ENCODE measurements at regions not wholly inside any gene's neighbourhood (a gene's known extent, or its start where the extent isn't known, plus 50 kb on each side); places are given as distances from the start of the nearest gene placed in this dataset.

DNA sequence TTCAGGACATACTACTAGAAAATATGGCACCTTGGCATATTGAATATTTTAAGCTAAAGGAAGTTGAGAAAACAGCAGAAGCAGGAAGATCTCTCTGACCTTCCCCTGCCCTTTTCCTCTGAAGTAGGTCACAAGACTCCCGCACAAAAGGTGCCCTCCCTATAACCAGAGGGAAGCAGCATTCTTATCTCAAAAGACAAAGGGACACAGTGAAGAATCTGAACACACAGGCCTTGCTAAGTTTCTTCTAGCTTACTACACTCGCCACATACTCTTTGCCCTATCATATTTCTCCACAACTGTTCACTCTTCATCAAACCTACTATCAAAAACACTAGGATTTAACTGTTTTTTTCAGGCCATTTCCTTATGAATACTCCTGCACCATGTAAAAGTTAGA, 151.2 kb downstream of the ELOVL4 start:
- no peak overlapping the region for H3K14ac ChIP-seq (replicated peaks; ENCODE audit: low read depth, low read length)
- no peaks in the 10 kb centered on the region for H3K36me3 ChIP-seq (ENCODE audit: control insufficient read depth, insufficient read depth, low read length)
- no peak overlapping the region for H3K4me3 ChIP-seq (ENCODE audit: insufficient read depth, low read depth, low read length)
- no peaks in the 10 kb centered on the region for H4K20me1 ChIP-seq (ENCODE audit: insufficient read depth, low read length)
- no peaks in the 10 kb centered on the region for H3K79me1 ChIP-seq (ENCODE audit: low read depth in 1 of 2, low read length in 2 of 2)
- H2AFZ ChIP-seq (replicated peaks; ENCODE audit: low read length, poor library complexity) = no peak overlapping the region
- DNase-seq (no peak), ATAC-seq (ENCODE audit: low read depth) (no peak)
- no peak overlapping the region for H4K5ac ChIP-seq (ENCODE audit: low read depth, low read length)
- in situ Hi-C loops (cut with MboI; ENCODE audit: low sequenced_read_pairs) = no loop called here
- ChIA-PET POLR2A (ENCODE audit: unreplicated experiment) (no interaction called here), CTCF (no interaction called here)
- H3K23ac ChIP-seq (ENCODE audit: low read depth, low read length) = no peak overlapping the region
- H3K9ac ChIP-seq (ENCODE audit: low read depth, low read length) = no peak overlapping the region
- WGBS, 2 experiments (ENCODE audit: extremely low coverage in 2 of 2, insufficient read length in 1 of 2) = no CpG with 5 or more reads among the region's 2 CpGs
- no peak overlapping the region for H2BK20ac ChIP-seq (ENCODE audit: low read depth, low read length)
- H2BK5ac ChIP-seq (ENCODE audit: low read depth, low read length, poor library complexity, severe bottlenecking) = no peak overlapping the region
- H4K8ac ChIP-seq (ENCODE audit: low read depth in 2 of 2, low read length in 2 of 2) = no peak overlapping the region
- no peak overlapping the region for H3K4me2 ChIP-seq (ENCODE audit: low read depth, low read length)
- no peak overlapping the region for H3K27ac ChIP-seq (ENCODE audit: insufficient read depth, low read length)
- H4K91ac ChIP-seq (ENCODE audit: insufficient read depth, low read depth, low read length) = no peak overlapping the region
- H2BK15ac ChIP-seq (ENCODE audit: low read depth, low read length) = no peak overlapping the region
- dilution Hi-C loops (cut with HindIII; ENCODE audit: low sequenced_read_pairs, unreplicated experiment) = no loop called here
- no peaks in the 10 kb centered on the region for H3K27me3 ChIP-seq (ENCODE audit: control insufficient read depth, insufficient read depth, low read length)
- no peaks in the 10 kb centered on the region for H3K9me1 ChIP-seq (ENCODE audit: insufficient read depth, low read length)
- no peak overlapping the region for H2BK120ac ChIP-seq (ENCODE audit: low read depth, low read length)
- no peak overlapping the region for H3K18ac ChIP-seq (ENCODE audit: low read depth, low read length)
- H3K9me3 ChIP-seq (ENCODE audit: control insufficient read depth, insufficient read depth, low read length) = no peaks in the 10 kb centered on the region
- H2AK9ac ChIP-seq (replicated peaks; ENCODE audit: low read depth, low read length, poor library complexity) = no peak overlapping the region
- intact Hi-C loops (cut with micrococcal nuclease) = no loop called here
- no peak overlapping the region for H2AK5ac ChIP-seq (ENCODE audit: low read depth, low read length)
- TF ChIP-seq RAD21 (IDR thresholded peaks at IDR 0.05; ENCODE audit: low read length) = no peak
- TF ChIP-seq, protein P1, sequence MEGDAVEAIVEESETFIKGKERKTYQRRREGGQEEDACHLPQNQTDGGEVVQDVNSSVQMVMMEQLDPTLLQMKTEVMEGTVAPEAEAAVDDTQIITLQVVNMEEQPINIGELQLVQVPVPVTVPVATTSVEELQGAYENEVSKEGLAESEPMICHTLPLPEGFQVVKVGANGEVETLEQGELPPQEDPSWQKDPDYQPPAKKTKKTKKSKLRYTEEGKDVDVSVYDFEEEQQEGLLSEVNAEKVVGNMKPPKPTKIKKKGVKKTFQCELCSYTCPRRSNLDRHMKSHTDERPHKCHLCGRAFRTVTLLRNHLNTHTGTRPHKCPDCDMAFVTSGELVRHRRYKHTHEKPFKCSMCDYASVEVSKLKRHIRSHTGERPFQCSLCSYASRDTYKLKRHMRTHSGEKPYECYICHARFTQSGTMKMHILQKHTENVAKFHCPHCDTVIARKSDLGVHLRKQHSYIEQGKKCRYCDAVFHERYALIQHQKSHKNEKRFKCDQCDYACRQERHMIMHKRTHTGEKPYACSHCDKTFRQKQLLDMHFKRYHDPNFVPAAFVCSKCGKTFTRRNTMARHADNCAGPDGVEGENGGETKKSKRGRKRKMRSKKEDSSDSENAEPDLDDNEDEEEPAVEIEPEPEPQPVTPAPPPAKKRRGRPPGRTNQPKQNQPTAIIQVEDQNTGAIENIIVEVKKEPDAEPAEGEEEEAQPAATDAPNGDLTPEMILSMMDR (conservative IDR thresholded peaks at IDR 0.05; ENCODE audit: low read depth, low read length) = no peak
- TF ChIP-seq NFE2L2 (IDR thresholded peaks at IDR 0.05; ENCODE audit: low read depth, low read length) = no peak
- TF ChIP-seq SMC3 (IDR thresholded peaks at IDR 0.05; ENCODE audit: low read depth, low read length) = no peak
- no peak for TF ChIP-seq FOS (IDR thresholded peaks at IDR 0.05; ENCODE audit: low read depth, low read length)
- no peak for TF ChIP-seq MAZ (IDR thresholded peaks at IDR 0.05; ENCODE audit: borderline replicate concordance, low read depth, low read length)
- TF ChIP-seq POLR2A (IDR thresholded peaks at IDR 0.05; ENCODE audit: low read depth, low read length) = no peak
- no peak for TF ChIP-seq CEBPB (IDR thresholded peaks at IDR 0.05; ENCODE audit: low read depth, low read length)
- TF ChIP-seq MAFK (IDR thresholded peaks at IDR 0.05; ENCODE audit: low read depth, low read length) = no peak
- no peak for TF ChIP-seq CHD1 (IDR thresholded peaks at IDR 0.05; ENCODE audit: low read depth, low read length)
- no peak for TF ChIP-seq RCOR1 (IDR thresholded peaks at IDR 0.05; ENCODE audit: insufficient replicate concordance, low read length)
- TF ChIP-seq RFX5 (IDR thresholded peaks at IDR 0.05; ENCODE audit: low read depth, low read length) = no peak
- TF ChIP-seq, protein P2, sequence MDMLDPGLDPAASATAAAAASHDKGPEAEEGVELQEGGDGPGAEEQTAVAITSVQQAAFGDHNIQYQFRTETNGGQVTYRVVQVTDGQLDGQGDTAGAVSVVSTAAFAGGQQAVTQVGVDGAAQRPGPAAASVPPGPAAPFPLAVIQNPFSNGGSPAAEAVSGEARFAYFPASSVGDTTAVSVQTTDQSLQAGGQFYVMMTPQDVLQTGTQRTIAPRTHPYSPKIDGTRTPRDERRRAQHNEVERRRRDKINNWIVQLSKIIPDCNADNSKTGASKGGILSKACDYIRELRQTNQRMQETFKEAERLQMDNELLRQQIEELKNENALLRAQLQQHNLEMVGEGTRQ (IDR thresholded peaks at IDR 0.05; ENCODE audit: low read depth, low read length) = no peak
- TF ChIP-seq MXI1 (IDR thresholded peaks at IDR 0.05; ENCODE audit: borderline replicate concordance, low read depth, low read length) = no peak
- TF ChIP-seq, protein P3, sequence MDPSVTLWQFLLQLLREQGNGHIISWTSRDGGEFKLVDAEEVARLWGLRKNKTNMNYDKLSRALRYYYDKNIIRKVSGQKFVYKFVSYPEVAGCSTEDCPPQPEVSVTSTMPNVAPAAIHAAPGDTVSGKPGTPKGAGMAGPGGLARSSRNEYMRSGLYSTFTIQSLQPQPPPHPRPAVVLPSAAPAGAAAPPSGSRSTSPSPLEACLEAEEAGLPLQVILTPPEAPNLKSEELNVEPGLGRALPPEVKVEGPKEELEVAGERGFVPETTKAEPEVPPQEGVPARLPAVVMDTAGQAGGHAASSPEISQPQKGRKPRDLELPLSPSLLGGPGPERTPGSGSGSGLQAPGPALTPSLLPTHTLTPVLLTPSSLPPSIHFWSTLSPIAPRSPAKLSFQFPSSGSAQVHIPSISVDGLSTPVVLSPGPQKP (IDR thresholded peaks at IDR 0.05; ENCODE audit: borderline replicate concordance, low read depth, low read length) = no peak
- no TSS peak for BruUV-seq (replicated peaks)
- no peak overlapping the region for H3K4ac ChIP-seq (ENCODE audit: low read depth, low read length)
- no peak overlapping the region for H3K56ac ChIP-seq (ENCODE audit: extremely low read depth, insufficient read depth, low read length)
- H3K4me1 ChIP-seq (ENCODE audit: control insufficient read depth, insufficient read depth, low read length) = no peaks in the 10 kb centered on the region
